ENCODE measurements at regions not wholly inside any gene's neighbourhood (a gene's known extent, or its start where the extent isn't known, plus 50 kb on each side); places are given as distances from the start of the nearest gene placed in this dataset.

GRCh38 chr18:79622004-79622403 lies 57.6 kb upstream of the CTDP1 start:
- ATAC-seq (no peak), DNase-seq (ENCODE audit: missing footprints) (no peak)
- intact Hi-C loops (cut with DNase I): no loop called here

- intact Hi-C loops (cut with DNase I): no loop called here
Measured at GRCh38 chr18:79624356-79625170, 55.0 kb upstream of the CTDP1 start.

GRCh38 chr18:79625195-79625923 lies 54.2 kb upstream of the CTDP1 start:
- intact Hi-C loops (cut with DNase I): no loop called here
- DNase-seq (ENCODE audit: missing footprints): no peak
- ATAC-seq: peak; percentile 35

More at GRCh38 chr18:79624356-79625170, 55.0 kb upstream of the CTDP1 start:
- ATAC-seq (no peak), DNase-seq (ENCODE audit: missing footprints) (no peak)

- intact Hi-C loops (cut with DNase I): no loop called here
- DNase-seq (ENCODE audit: missing footprints) (no peak), ATAC-seq (no peak)
Measured at GRCh38 chr18:79625924-79626561, 53.6 kb upstream of the CTDP1 start.

GRCh38 chr18:79626905-79627749 lies 52.5 kb upstream of the CTDP1 start:
- DNase-seq (ENCODE audit: missing footprints) (no peak), ATAC-seq (no peak)
- intact Hi-C loops (cut with DNase I): no loop called here

GRCh38 chr18:79627750-79628294 lies 51.8 kb upstream of the CTDP1 start:
- no peak for ATAC-seq
- no peak for DNase-seq (ENCODE audit: missing footprints)
- intact Hi-C loops (cut with DNase I): no loop called here

- ATAC-seq (no peak), DNase-seq (ENCODE audit: missing footprints) (no peak)
- intact Hi-C loops (cut with DNase I): no loop called here
Measured at GRCh38 chr18:79628416-79629248, 51.0 kb upstream of the CTDP1 start.

- intact Hi-C loops (cut with DNase I): no loop called here
- ATAC-seq (no peak), DNase-seq (ENCODE audit: missing footprints) (no peak)
Measured at GRCh38 chr18:79629249-79629558, 50.4 kb upstream of the CTDP1 start.

GRCh38 chr18:79629606-79630005 lies 50.0 kb upstream of the CTDP1 start:
- ATAC-seq (no peak), DNase-seq (ENCODE audit: missing footprints) (no peak)
- intact Hi-C loops (cut with DNase I): no loop called here
